GM19035 (cell line): ENCODE measurements at regions not wholly inside any gene's neighbourhood (a gene's known extent, or its start where the extent isn't known, plus 50 kb on each side); places are given as distances from the start of the nearest gene placed in this dataset.
"Not testable (repeated sequence)": the region's sequence is repeated elsewhere in the genome, so short reads cannot be mapped to it uniquely, and the experiment has no call there.

Experiments used
- ATAC-seq: cut with Tn5 transposase; IDR thresholded peaks from one replicate; pipeline ENCODE4 v1.9.1; 2021; ENCODE audit not compliant: unreplicated experiment

DNA sequence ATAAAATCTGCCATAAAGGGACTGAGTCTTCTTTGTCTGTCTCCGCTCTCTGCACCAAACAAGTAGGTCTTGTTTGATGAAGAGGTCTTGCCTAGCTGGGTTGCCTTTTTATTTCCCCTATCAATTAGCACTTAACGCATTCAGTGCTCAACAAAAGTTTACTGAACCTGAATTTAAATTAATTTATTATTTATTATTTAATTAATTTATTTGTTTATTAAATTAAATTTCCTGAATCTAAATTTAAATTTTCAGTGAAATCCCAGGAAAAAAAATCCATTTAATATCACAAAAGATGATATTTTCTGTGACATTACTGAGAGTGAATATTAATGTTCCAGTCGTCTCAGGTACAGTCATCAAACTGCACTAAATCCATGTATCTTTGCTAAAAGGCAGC, 164.9 kb upstream of the AGTR1 start:
- no peak for ATAC-seq

DNA sequence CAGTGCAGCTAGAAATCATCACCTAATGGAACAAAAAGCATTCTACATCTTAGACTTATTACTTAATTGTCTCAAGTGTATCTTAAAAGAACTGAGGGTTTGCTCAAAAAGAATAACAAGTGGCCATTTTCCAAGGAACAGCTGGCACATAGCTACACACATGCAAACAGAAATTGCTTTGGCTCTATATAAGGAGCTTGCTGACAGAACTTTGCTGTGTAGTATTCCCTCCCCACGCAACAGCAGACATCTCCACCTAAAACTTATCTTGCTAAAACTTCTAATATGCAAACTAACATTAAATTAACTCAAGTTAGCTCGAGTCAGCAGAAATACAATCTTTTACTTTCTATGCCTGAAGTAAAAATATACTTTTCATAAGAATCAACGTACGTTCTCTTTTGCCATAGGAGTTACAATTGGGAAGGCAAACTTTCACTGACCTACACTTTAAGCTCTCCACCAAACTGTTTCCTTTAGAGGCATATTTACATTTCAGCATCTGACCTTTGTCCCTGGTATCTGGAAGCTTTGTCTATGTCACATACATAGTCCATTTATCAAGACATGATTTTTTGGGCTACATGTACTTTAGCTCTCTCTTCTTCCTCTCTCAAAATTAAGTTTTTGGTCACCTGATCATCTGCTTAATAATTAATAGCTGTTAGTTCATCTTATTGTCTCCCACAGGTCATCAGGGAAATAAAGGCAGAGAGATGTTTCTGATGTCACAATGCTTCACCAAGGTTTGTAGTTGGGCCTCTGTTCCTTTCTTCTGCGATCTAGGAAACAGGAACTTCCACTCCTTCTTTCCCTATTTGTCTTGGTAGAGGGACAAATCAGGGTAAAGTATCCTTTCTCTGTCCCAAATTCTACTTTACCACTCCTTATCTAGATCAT, 163.4 kb upstream of the AGTR1 start:
- ATAC-seq: no peak

DNA sequence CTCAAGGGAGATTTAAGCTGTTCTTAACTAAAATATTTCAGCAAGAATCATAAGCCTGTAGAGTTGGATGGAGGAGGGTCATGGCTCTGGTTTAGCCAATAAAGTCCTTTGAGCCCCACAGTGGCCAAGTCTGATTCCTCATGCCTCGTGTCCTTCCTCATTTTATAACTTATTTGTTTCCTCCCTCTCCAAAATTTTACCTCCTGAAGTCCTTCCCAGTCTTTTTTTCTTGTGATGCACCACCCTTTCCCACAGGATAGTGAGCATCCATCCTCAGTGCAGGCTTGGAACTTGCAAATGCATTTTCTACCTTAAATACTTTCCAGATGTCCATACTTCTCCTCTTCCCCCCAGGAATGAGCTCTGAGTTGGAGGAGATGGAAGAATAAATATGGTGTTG, 162.7 kb upstream of the AGTR1 start:
- ATAC-seq: no peak

DNA sequence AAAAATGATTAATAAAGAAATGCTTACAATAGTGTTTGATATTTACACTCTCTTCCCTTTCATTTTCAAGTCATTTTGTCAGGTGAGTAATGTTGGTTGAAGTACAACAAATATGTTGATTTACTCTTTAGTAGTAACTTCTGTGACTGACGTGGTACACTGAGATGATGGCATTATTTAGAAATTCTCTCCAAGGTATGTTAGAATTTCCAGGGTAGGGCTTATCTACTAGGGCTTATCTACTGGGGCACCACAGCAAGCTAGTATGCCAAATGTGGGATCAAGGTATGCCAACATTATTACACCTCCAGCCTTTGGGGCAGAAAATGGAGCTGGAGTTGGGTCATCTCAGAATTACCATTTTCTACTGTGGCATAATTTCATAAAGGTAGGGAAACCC, 157.4 kb upstream of the AGTR1 start:
- no peak for ATAC-seq

DNA sequence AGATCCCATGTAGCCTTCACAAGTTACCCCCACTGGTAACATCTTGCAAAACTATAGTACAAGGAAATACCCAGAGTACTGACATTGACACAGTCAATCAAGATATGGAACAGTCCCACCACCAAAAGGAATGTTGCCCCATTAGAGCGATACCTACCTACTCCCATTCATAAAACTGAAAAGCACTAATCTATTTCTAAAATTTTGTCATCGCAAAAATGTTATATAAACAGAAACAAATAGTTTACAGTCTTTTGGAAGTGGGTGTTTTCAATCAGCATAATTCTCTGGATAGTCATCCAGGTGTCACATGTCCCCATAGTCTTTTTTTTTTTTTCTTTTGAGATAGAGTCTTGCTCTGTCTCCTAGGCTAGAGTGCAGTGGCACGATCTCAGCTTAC, 156.9 kb upstream of the AGTR1 start:
- no peak for ATAC-seq

DNA sequence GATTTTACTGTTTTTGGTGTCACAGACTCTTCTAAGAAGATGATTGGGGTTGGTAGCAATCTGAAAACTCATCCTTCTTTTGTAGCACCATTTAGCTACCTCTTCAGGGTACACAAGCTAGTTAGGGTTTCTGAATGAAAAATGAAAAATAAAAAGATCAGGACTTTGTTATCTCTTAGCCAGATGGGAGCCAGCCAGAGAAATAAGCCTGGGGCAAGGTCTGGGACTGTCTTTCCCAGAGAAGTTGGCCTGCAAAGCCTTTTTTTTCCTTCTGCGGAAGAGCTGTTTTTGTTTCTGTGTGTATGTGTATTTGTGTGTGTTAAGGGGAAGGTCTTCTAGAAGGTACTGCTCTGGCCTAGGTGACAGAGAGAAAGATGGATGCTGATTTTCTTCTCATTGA, 150.7 kb upstream of the AGTR1 start:
- ATAC-seq: no peak

DNA sequence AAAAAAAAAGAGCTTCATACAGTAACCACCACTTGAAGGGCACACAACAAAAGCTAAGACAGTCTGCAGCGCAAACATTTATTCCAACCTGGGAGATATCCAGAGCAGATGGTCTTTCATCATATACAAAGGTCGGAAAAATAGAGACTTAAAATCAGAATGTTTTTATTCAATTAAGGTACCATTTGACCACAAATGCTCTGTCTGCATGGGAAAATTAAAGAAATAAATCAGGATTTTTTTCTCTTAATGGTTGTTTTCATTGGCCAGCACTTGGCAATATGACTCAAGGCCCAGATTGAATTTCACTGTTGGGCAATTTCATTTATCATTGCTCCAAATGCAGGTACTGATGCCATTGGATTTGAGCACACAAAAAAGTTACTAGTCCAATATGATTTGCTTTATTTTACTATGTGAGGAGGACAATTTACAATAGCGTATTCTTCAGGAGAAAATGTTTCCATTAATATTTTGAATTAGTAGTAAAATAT, 145.9 kb upstream of the AGTR1 start:
- ATAC-seq: no peak

DNA sequence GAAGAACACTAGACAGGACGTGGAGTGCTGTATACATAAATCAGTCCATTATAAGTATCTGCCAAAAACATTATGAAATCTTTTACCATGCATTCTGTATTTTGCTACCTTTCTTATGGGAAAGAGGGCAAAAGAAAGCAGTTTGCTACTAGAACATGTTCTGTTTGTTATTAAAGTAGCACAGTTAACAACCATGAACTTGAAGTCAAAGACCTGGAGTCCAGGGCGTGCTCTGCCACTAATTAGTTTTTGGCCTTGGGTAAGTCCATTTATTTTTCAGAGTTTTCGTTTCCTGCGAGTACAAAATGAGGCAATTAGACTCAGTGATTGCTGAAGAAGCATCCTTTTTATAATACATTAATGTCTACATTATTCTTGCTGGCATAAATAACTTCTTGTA, 143.3 kb upstream of the AGTR1 start:
- no peak for ATAC-seq

DNA sequence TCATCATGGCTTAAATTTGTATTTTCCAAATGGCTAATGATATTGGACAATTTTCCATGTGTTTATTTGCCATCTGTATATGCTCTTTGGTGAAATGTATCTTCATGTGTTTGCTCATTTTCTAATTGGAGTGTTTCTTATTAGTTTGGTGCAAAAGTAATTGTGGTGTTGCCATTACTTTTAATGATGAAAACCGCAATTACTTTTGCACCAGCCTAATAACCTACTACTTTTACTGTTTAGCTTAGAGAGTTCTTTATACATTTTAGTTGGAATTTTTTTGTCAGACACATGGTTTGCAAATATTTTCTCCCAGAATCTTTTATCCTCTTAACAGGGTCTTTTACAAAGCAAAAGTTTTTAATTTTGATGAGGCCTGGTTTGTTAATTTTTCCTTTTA, 141.0 kb upstream of the AGTR1 start:
- ATAC-seq: no peak

DNA sequence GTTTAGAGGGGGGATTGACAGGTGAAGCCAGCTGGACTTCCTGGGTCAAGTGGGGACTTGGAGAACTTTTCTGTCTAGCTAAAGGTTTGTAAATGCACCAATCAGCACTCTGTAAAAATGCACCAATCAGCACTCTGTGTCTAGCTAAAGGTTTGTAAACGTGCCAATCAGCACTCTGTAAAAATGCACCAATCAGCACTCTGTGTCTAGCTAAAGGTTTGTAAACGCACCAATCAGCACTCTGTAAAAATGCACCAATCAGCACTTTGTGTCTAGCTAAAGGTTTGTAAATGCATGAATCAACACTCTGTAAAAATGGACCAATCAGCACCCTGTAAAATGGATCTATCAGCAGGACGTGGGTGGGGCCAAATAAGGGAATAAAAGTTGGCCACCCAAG, 120.1 kb upstream of the AGTR1 start:
- not testable (repeated sequence) for ATAC-seq

DNA sequence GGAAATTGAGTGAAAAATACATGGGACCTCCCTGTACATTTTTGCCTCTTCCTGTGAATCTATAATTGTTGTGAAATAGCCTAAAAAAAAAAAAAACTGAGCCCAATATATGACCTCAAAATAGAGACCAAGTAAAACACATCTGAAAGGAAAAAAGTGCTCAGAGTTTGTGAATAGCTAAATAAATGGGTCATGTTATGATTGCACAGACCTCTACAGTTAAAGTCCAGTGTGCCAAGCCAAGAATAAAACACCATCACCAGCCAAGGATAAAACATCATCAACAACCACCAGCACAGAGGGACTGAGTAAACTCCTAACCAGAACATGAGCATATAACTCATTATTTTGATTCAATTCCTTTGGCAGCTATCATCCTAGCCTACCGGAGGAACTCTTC, 115.6 kb upstream of the AGTR1 start:
- no peak for ATAC-seq

DNA sequence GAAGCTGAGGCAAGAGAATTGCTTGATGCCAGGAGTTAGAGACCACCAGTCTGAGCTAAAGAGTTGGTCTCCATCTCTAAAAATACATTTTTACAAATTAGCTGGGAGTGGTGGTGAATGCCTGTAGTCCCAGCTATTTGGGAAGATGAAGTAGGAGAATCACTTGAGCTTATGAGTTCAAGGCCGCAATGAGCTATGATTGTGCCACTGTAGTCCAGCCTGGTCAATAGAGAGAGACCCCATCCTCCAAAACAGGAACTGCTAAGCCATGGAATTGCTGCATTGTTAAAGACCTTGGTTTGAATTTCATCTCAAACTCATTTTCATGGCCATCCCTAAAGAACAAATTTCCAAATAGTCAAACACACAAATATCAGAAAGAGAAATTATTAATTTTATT, 113.9 kb upstream of the AGTR1 start:
- ATAC-seq: no peak

DNA sequence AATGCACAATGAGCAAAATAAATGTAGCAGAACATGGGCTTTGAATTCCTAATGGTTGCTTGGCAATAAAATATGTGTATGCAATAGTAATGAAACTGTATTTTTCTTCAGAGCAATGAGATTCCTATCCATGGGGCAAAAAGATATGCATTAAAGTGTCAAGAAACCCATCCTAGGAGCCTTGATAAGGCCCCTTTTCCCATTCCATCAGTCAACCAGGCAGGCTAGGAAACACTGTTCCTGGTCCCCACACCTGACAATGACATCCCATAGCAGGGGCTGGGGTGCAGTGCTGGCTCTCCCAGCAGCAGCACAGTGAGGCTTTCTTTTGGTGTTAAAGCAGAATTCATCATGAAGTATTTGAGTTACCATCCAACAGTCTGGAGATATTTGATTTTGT, 113.3 kb upstream of the AGTR1 start:
- no peak for ATAC-seq

DNA sequence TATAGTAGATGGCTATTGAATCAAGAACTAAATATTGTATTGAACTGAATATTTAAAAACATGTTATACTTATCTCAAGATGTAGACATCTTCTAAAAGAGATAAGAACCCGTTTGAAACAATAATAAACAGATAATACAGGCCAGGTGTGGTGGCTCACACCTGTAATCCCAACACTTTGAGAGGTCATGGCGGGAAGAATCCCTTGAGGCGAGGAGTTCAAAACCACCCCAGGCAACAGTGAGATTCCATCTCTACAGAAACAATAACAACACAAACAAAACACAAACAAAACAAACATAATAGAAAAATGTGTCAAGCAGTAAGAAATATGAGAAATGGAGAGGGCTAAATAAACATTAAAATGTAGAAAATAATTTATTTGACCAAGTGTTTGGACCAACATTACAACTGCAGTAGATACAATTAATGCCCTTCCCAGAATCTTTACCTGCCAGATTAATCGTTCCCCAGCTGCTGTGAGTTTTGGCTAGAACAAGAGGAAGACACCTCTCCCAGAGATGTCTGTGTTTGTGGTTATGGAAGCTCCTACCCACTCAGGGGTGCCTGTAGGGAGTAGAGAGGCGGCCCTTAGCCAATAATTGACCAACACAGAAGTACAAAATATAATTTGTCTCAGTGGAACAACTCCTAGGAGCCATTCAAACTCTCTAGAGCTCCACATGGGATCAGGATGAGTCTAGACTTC, 111.9 kb upstream of the AGTR1 start:
- no peak for ATAC-seq

DNA sequence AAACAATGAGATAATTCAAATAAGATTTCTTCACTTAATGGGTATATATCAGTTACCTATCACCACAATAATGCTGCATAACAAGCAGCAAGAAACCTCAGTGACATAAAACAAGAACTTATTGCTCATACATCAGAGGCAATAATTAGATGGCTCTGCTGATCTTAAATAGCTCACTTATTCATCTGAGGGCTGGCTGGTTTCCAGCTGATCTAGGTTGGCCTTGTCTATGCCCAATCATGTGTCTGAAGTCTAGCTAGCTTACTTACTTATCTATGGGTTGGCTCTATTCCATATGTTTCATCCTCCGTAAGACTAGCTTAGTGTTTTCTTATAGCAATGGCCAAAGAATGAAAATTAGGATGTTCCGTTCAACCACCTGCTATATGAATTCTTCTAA, 109.4 kb upstream of the AGTR1 start:
- ATAC-seq: no peak

DNA sequence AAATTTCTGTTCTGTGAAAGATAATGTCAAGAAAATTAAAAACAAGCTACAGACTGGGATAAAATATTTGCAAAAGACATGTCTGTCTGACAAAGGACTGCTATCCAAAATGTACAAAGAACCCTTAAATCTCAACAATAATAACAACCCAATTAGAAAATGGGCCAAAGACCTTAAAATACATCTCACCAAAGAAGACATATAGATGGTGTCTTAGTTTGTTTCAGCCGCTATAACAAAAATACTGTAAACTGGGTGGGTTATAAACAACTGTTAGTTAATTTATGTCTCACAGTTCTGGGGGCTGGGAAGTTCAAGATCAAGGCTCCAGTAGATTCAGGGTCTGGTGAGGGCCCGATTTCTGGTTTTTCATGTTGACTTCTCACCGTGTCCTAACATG, 106.2 kb upstream of the AGTR1 start:
- no peak for ATAC-seq

DNA sequence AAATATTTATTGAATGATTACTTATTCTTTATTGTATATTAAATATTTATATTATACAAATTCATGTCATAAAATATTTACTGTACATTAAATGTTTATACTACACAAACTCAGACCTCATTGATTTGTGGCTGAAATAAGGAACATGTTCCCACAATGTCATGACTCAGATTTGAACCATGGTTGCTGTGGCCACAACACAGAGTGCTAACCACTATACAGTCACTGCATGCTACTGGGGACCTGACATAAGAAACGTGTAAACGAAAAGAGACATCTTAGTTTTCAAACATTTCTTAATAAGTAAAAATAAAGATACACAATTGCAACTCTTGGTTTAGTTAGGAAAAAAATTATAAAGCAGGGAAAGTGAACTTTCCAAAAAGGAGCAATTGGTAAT, 99.1 kb upstream of the AGTR1 start:
- ATAC-seq: no peak

DNA sequence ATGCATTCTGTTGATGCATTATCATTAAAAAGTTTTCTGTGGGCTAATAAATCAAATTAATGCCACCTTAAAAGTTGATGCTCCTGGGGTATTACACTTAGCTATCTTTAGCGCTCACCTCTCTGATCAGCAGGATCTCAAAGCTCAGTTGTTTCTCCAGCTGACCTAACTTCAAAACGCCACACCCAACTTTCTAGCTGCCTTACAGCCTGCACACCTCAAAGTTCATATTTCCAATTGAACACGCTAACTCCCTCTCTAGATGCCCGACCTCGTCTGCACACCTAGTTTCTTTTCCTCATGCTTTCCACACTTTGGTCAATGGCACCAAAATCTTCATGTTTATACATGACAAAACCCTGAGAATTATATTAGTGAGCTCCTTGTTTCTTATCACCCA, 98.2 kb upstream of the AGTR1 start:
- no peak for ATAC-seq

DNA sequence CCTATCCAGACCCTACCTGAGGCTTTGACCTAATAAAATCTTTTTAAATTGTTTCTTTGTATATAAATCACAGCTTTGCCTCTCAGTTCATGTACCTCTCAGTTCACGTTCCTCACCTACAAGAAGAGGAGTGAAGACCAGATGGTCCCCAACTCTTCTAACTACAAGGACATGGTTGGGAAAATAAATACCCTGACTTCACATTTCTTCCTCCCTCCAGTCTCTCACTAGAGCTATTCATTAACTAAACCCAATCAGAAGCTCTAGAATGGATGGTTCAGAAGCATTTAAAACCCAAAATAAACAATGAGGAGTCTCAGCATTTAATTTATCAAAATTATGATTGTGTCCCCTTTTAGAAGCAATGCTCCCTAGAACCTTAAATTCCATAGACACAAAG, 97.3 kb upstream of the AGTR1 start:
- no peak for ATAC-seq

DNA sequence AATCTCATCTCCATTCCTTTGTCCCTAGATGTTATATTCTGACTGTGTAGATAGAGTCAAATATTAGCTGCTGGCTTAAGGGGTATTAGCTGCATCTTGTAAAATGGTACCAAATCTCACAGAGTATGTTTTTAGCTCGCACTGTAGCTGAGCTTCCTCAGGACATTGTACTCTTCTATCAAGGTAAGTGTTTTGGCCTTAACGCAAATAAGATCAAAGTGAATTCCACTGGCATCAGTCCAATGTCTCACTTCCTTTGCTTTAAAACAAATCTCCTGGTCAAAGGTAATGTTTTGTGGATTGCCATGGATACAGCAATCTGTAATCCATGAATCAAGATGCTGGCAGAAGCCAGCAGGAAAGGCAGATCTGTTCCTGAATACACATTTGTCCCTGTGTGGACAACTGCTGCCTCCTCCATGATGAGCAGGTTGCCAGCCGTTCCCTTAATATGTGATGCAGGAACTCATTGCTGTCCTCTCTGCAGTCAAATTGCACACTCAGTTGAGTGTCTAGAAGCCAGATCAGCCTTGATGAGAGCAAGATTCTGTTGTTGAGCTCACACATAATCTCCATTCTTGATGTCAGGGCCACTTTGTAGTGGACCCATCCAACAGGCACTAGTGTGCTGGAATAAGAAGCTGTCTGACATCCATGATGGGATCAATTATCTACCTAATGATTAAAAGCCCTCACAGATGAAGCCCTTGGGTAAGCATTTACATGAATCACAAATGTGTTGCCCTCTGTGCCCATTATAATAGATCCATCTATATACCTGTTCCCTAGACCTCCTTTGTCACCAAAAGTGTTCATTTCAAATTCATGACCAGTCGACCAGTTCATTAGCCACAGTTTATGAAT, 96.6 kb upstream of the AGTR1 start:
- ATAC-seq: no peak
